CD14-positive monocyte (primary cell): ENCODE measurements at regions not wholly inside any gene's neighbourhood (a gene's known extent, or its start where the extent isn't known, plus 50 kb on each side); places are given as distances from the start of the nearest gene placed in this dataset.

Experiments
- DNase-seq, 3 donors: peaks; one replicate each; pipeline ENCODE4 v3.0.0-alpha.2; 2011 to 2022
- H2AFZ ChIP-seq: 2 replicates; pipeline ENCODE4 v1.6.0; 2012; ENCODE audit warnings: mild to moderate bottlenecking, low read depth, low read length, inconsistent platforms; ENCODE audit not compliant: insufficient read depth, poor library complexity, severe bottlenecking
- H3K27ac ChIP-seq, 2 donors: 1 replicate in 1 of 2; 2 replicates in 1 of 2; pipeline ENCODE4 v1.5.1; 2012 to 2013; ENCODE audit warnings: low read length in 2 of 2, control low read depth in 1 of 2, inconsistent platforms in 1 of 2, low read depth in 1 of 2, mild to moderate bottlenecking in 1 of 2
- H3K27me3 ChIP-seq, 2 donors: one replicate each; pipeline versions ENCODE4 v1.6.0 to v1.6.1; 2011 to 2013; ENCODE audit warnings: low read length in 2 of 2; ENCODE audit not compliant: control insufficient read depth in 2 of 2, insufficient read depth in 2 of 2
- H3K36me3 ChIP-seq, 2 donors: replicated peaks in 1 of 2; 1 replicate in 1 of 2; 2 replicates in 1 of 2; pipeline versions ENCODE4 v1.5.1 to v1.6.1; 2012 to 2013; ENCODE audit warnings: low read length in 2 of 2, control low read depth in 1 of 2, inconsistent platforms in 1 of 2, mild to moderate bottlenecking in 1 of 2; ENCODE audit not compliant: insufficient read depth in 2 of 2, control insufficient read depth in 1 of 2
- H3K4me1 ChIP-seq, 2 donors: 1 replicate in 1 of 2; 2 replicates in 1 of 2; pipeline versions ENCODE4 v1.5.1 to v1.6.1; 2012 to 2013; ENCODE audit warnings: low read length in 2 of 2, control low read depth in 1 of 2, inconsistent platforms in 1 of 2, mild to moderate bottlenecking in 1 of 2, moderate library complexity in 1 of 2; ENCODE audit not compliant: insufficient read depth in 2 of 2, control insufficient read depth in 1 of 2
- H3K4me2 ChIP-seq: replicated peaks from 2 replicates; pipeline ENCODE3; 2012; ENCODE audit warnings: low read length, moderate library complexity, mild to moderate bottlenecking; ENCODE audit not compliant: poor library complexity, severe bottlenecking; ENCODE audit errors: extremely low read depth
- H3K4me3 ChIP-seq, 3 experiments: fragments of 200-600 bp in 1 of 3; sonication (generic) in 1 of 3; replicated peaks in 1 of 3; 1 replicate in 2 of 3; 2 replicates in 1 of 3; pipeline ENCODE4 v1.5.1; 2011 to 2013; ENCODE audit warnings: low read length in 3 of 3, mild to moderate bottlenecking in 3 of 3, control low read depth in 2 of 3, low read depth in 2 of 3, inconsistent platforms in 1 of 3, moderate library complexity in 1 of 3
- H3K79me2 ChIP-seq: 2 replicates; pipeline ENCODE4 v1.6.0; 2012; ENCODE audit warnings: mild to moderate bottlenecking, control low read depth, inconsistent platforms, low read length, moderate library complexity; ENCODE audit not compliant: insufficient read depth
- H3K9ac ChIP-seq: 2 replicates; pipeline ENCODE4 v1.6.0; 2017; ENCODE audit warnings: low read length, mild to moderate bottlenecking; ENCODE audit not compliant: insufficient read depth, poor library complexity, severe bottlenecking
- H3K9me3 ChIP-seq, 2 donors: replicated peaks in 1 of 2; 1 replicate in 1 of 2; 2 replicates in 1 of 2; pipeline versions ENCODE4 v1.5.1 to v1.6.1; 2012 to 2013; ENCODE audit warnings: low read length in 2 of 2, control low read depth in 1 of 2; ENCODE audit not compliant: control insufficient read depth in 1 of 2, insufficient read depth in 1 of 2
- H4K20me1 ChIP-seq: 2 replicates; pipeline ENCODE4 v1.6.0; 2012; ENCODE audit warnings: mild to moderate bottlenecking, low read length, control low read depth, moderate library complexity; ENCODE audit not compliant: insufficient read depth
- H3K27ac Mint-ChIP-seq, 7 donors: one replicate each; pipeline ENCODE4 v1.8.0; 2020; ENCODE audit warnings: mild to moderate bottlenecking in 7 of 7, mixed read lengths in 7 of 7, moderate library complexity in 6 of 7, inconsistent platforms in 2 of 7
- H3K27me3 Mint-ChIP-seq, 3 donors: one replicate each; pipeline ENCODE4 v1.8.0; 2021 to 2022; ENCODE audit warnings: low read depth in 3 of 3, mild to moderate bottlenecking in 3 of 3, mixed read lengths in 3 of 3, moderate library complexity in 3 of 3, inconsistent platforms in 1 of 3
- H3K36me3 Mint-ChIP-seq, 2 donors: one replicate each; pipeline ENCODE4 v1.8.0; 2020; ENCODE audit warnings: mixed read lengths in 2 of 2, inconsistent platforms in 1 of 2, mild to moderate bottlenecking in 1 of 2
- H3K4me1 Mint-ChIP-seq: one replicate; pipeline ENCODE4 v1.8.0; 2020; ENCODE audit warnings: mild to moderate bottlenecking, mixed read lengths
- H3K4me3 Mint-ChIP-seq, 2 donors: one replicate each; pipeline ENCODE4 v1.8.0; 2020; ENCODE audit warnings: mild to moderate bottlenecking in 2 of 2, mixed read lengths in 2 of 2, moderate library complexity in 1 of 2
- H3K9me3 Mint-ChIP-seq, 7 donors: one replicate each; pipeline ENCODE4 v1.8.0; 2020 to 2022; ENCODE audit warnings: mixed read lengths in 7 of 7, mild to moderate bottlenecking in 6 of 7, moderate library complexity in 6 of 7, inconsistent platforms in 2 of 7
- CTCF ChIP-seq: fragments of 200-600 bp; IDR thresholded peaks from one replicate; pipeline ENCODE4 v1.8.0; 2022; ENCODE audit warnings: antibody characterized with exemption, mild to moderate bottlenecking
- WGBS: methylation state at CpG from one replicate; pipeline ENCODE4 v1.1.5; 2013; ENCODE audit warnings: missing lambda C conversion rate; ENCODE audit not compliant: insufficient coverage; 5-methylcytosine and 5-hydroxymethylcytosine counted together
- intact Hi-C, 2 donors: fragments of 100-400 bp; cut with micrococcal nuclease; formaldehyde crosslinking; loops; one replicate each; pipeline versions ENCODE4 v1.15.0 to v1.15.1; 2023

- Histone ChIP-seq H3K4me3 (no peak overlapping the region), H3K4me2 (no peak overlapping the region), H2AFZ (no peak overlapping the region), H3K9ac (no peak overlapping the region), H3K36me3 (no peaks in the 10 kb centered on the region), H3K79me2 (no peaks in the 10 kb centered on the region), H3K4me1 (no peaks in the 10 kb centered on the region), H3K27ac (no peak overlapping the region), H3K27me3 (no peaks in the 10 kb centered on the region), H3K9me3 (peaks cover 29 to 30% of the 10 kb centered on the region in 2 donors), H4K20me1 (no peaks in the 10 kb centered on the region)
- Mint-ChIP-seq H3K27me3 (peaks cover 0 to 3% (median 1%) of the 10 kb centered on the region in 3 donors), H3K4me1 (no peaks in the 10 kb centered on the region), H3K4me3 (peak overlapping the region in 1 of 2 donors; percentile 6), H3K27ac (no peak overlapping the region), H3K36me3 (no peaks in the 10 kb centered on the region), H3K9me3 (peaks cover 13 to 40% (median 29%) of the 10 kb centered on the region in 7 donors)
- TF ChIP-seq CTCF, result no peak
- intact Hi-C loops, result no loop called here
- WGBS, result 76% methylated on average over 3 of the region's 9 CpGs
- DNase-seq, result no peak
Observed at GRCh38 chr14:42311876-42312275, 705.2 kb downstream of the LRFN5 start.

- H3K27me3 ChIP-seq, result no peaks in the 10 kb centered on the region
- H3K27ac ChIP-seq, result no peak overlapping the region
- no peak for DNase-seq
- no peak overlapping the region for H2AFZ ChIP-seq
- H3K4me1 ChIP-seq, result no peaks in the 10 kb centered on the region
- H3K36me3 Mint-ChIP-seq, result no peaks in the 10 kb centered on the region
- H3K4me2 ChIP-seq, result no peak overlapping the region
- peaks cover 10 to 43% (median 28%) of the 10 kb centered on the region in 7 donors for H3K9me3 Mint-ChIP-seq
- intact Hi-C loops, result no loop called here
- H3K4me3 ChIP-seq, result no peak overlapping the region
- 89% methylated on average over 3 of the region's 5 CpGs for WGBS
- H3K79me2 ChIP-seq, result no peaks in the 10 kb centered on the region
- H3K27me3 Mint-ChIP-seq, result no peaks in the 10 kb centered on the region
- no peaks in the 10 kb centered on the region for H4K20me1 ChIP-seq
- H3K27ac Mint-ChIP-seq, result no peak overlapping the region
- H3K4me1 Mint-ChIP-seq, result no peaks in the 10 kb centered on the region
- H3K9ac ChIP-seq, result no peak overlapping the region
- H3K36me3 ChIP-seq, result no peaks in the 10 kb centered on the region
- H3K9me3 ChIP-seq, result peaks cover 25 to 42% of the 10 kb centered on the region in 2 donors
- no peak overlapping the region for H3K4me3 Mint-ChIP-seq
- no peak for TF ChIP-seq CTCF
Observed at GRCh38 chr14:42307239-42307825, 700.7 kb downstream of the LRFN5 start.
